DMS 273 (cell line): ENCODE measurements at regions not wholly inside any gene's neighbourhood (a gene's known extent, or its start where the extent isn't known, plus 50 kb on each side); places are given as distances from the start of the nearest gene placed in this dataset.
"Not testable (repeated sequence)": the region's sequence is repeated elsewhere in the genome, so short reads cannot be mapped to it uniquely, and the experiment has no call there.

Source experiments
- DNase-seq: peaks from one replicate; lab custom pipeline; 2025; ENCODE audit not compliant: unreplicated experiment; lab: John Stamatoyannopoulos, UW

GRCh38 chr2:236369661-236370062 is 105.5 kb upstream of the ASB18 start:
- no peak for DNase-seq

GRCh38 chr2:236370847-236371409 is 106.7 kb upstream of the ASB18 start:
- no peak for DNase-seq

GRCh38 chr2:236375973-236376476 is 111.8 kb upstream of the ASB18 start:
- DNase-seq, result no peak

- no peak for DNase-seq
Measured at GRCh38 chr2:236376566-236377244, 112.5 kb upstream of the ASB18 start.

- no peak for DNase-seq
Measured at GRCh38 chr2:236380051-236380612, 115.9 kb upstream of the ASB18 start.

GRCh38 chr2:236381253-236381652 is 117.0 kb upstream of the ASB18 start:
- DNase-seq, result peak; percentile 10

- DNase-seq, result not testable (repeated sequence)
Measured at GRCh38 chr2:236389284-236390216, 125.3 kb upstream of the ASB18 start.

- no peak for DNase-seq
Measured at GRCh38 chr2:236393101-236393500, 128.9 kb upstream of the ASB18 start.

- no peak for DNase-seq
Measured at GRCh38 chr2:236393581-236393980, 129.4 kb upstream of the ASB18 start.

- no peak for DNase-seq
Measured at GRCh38 chr2:236394571-236394970, 130.4 kb upstream of the ASB18 start.

GRCh38 chr2:236395067-236395466 is 130.9 kb upstream of the ASB18 start:
- DNase-seq, result no peak

GRCh38 chr2:236396818-236397350 is 132.7 kb upstream of the ASB18 start:
- no peak for DNase-seq

- no peak for DNase-seq
Measured at GRCh38 chr2:236397681-236398080, 133.5 kb upstream of the ASB18 start.

GRCh38 chr2:236399409-236399808 is 135.2 kb upstream of the ASB18 start:
- DNase-seq, result no peak

- no peak for DNase-seq
Measured at GRCh38 chr2:236400046-236400574, 135.9 kb upstream of the ASB18 start.

- DNase-seq, result no peak
Measured at GRCh38 chr2:236400594-236401360, 136.6 kb upstream of the ASB18 start.

GRCh38 chr2:236402033-236402790 is 138.0 kb upstream of the ASB18 start:
- no peak for DNase-seq

GRCh38 chr2:236403125-236403524 is 138.9 kb upstream of the ASB18 start:
- peak; percentile 56 for DNase-seq

GRCh38 chr2:236403811-236404210 is 139.6 kb upstream of the ASB18 start:
- no peak for DNase-seq
